Cardiac fibroblast (primary cell): ENCODE measurements at regions not wholly inside any gene's neighbourhood (a gene's known extent, or its start where the extent isn't known, plus 50 kb on each side); places are given as distances from the start of the nearest gene placed in this dataset.

Experiments
- DNase-seq, 2 donors: peaks; one replicate each; pipeline versions ENCODE4 v3.0.0 to v3.0.0-alpha.2; 2010; ENCODE audit warnings: low read depth in 2 of 2
- H3K4me3 ChIP-seq, 2 donors: replicated peaks in 1 of 2; 1 replicate in 1 of 2; 2 replicates in 1 of 2; pipeline ENCODE4 v1.5.1; 2011; ENCODE audit warnings: low read depth in 2 of 2, low read length in 2 of 2, mild to moderate bottlenecking in 2 of 2, moderate library complexity in 1 of 2
- TF ChIP-seq, protein P1 (sequence below): IDR thresholded peaks from one replicate; pipeline ENCODE4 v1.5.1; 2011; ENCODE audit warnings: low read depth, mild to moderate bottlenecking, low read length, inconsistent platforms

DNA sequence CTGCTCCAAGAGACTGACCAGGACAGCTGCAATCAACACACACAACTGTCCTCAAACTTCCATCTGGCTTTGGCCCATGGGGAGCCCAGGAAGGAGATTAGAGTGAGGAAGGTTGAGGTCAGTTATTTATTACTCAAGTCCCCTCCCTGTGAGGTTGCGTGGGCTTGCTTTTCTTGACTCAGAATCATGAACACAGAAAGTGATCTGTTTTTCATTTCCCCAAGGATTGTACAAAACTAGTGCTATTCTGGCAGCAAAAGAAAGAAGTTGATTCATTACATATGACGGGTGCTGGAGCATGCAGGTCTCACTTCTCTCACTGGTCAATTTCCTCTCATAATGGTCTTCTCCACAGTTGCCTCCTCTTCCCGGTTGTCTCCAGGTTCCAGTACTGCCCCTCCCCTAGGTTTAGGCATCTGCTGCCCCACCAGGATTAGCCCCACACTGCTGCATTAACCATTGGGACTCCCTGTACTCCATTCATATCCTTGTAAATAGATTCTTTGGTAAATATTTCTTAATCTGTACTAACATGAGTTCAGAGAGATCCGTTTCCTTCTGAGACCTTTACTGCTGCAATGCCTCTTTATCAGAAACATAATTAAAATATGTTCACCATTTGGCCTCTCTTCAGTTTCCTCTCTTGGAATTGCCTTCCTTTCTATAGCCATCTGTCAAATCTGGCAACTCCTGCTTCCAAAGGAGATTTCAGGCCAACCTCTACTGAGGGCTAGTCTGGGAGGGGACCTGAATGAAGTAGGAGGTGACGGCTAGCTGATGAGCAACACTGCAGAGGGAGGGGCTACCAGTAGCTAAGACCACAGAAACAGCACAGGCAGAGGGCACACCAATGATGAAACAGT, 888.8 kb downstream of the QKI start:
- no peak overlapping the region for H3K4me3 ChIP-seq
- peak; percentile 84 to 88 for DNase-seq
- TF ChIP-seq, protein P1, sequence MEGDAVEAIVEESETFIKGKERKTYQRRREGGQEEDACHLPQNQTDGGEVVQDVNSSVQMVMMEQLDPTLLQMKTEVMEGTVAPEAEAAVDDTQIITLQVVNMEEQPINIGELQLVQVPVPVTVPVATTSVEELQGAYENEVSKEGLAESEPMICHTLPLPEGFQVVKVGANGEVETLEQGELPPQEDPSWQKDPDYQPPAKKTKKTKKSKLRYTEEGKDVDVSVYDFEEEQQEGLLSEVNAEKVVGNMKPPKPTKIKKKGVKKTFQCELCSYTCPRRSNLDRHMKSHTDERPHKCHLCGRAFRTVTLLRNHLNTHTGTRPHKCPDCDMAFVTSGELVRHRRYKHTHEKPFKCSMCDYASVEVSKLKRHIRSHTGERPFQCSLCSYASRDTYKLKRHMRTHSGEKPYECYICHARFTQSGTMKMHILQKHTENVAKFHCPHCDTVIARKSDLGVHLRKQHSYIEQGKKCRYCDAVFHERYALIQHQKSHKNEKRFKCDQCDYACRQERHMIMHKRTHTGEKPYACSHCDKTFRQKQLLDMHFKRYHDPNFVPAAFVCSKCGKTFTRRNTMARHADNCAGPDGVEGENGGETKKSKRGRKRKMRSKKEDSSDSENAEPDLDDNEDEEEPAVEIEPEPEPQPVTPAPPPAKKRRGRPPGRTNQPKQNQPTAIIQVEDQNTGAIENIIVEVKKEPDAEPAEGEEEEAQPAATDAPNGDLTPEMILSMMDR = no peak

DNA sequence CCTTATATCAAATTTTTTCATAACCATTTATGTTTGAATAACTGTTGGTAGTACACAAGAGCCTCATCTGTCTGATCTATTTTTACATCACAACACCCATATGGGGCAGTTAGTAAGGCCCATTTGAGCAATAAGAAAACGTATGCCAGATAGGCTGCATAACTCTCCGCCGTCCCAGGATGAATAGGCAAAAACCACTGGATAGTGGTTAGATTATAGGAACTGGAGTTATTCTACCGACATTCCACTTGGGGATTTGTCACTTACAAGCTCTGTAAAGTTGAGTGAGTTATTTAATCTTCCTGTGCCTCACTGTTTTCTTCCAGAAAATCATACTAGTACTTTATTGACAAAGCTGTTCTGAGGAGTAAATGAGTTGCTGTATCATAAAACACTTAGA, 881.9 kb downstream of the QKI start:
- no peak overlapping the region for H3K4me3 ChIP-seq
- peak; percentile 5 to 61 for DNase-seq
- TF ChIP-seq, protein P1 = no peak

DNA sequence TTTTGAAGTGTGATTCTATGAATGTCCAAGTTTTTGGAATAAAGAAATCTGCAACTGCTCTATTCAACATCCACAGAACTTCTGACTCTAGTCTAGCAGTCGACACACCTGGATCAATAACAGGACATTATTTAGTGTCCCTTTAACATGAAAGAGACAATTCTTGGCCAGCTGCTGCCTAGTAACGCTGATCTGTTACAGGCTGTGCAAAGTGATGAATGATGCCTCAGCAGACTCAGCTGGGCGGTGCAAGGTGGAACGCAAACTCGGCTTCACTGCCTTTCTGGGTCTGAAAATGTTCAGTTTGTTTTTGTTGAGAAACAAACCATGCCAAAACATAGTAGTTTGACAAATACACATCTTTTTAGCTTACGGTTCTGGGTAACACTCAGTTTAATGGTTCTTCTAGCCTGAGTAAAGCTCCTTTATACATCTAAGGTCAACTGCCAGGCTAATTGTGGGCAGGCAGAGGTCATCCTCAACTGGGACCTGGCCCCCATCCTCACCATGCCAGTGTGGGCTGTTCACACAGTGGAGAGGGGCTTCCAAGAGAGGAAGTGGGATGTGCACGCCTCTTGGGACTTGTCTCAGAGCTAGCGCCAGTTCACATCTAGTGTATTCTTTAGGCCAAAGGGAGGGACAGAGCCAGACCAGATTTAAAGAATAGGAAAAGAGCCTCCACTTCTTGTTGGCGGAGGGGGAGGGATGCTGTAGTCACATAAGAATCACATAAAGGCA, 879.7 kb downstream of the QKI start:
- DNase-seq = no peak
- no peak overlapping the region for H3K4me3 ChIP-seq
- TF ChIP-seq, protein P1 = no peak

DNA sequence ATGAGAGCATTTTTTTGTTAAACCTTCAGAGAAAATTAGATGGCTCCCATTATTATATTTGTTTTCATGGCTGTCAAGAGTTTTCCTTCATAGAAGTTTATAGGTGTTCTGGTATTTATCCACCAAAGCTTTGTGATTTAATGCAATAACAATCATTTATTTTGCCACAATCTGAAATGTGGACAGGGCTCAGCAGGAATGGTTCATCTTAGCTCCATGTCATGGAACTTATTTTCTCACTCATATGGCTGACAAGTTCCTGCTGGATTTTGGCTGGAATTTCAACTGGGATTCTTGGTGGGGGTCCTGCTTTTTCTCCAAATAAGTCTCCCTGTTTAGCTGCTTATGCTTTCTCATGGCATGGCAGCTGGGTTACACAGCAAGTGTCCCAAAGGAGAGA, 876.7 kb downstream of the QKI start:
- H3K4me3 ChIP-seq = no peak overlapping the region
- TF ChIP-seq, protein P1 = no peak
- DNase-seq = no peak

DNA sequence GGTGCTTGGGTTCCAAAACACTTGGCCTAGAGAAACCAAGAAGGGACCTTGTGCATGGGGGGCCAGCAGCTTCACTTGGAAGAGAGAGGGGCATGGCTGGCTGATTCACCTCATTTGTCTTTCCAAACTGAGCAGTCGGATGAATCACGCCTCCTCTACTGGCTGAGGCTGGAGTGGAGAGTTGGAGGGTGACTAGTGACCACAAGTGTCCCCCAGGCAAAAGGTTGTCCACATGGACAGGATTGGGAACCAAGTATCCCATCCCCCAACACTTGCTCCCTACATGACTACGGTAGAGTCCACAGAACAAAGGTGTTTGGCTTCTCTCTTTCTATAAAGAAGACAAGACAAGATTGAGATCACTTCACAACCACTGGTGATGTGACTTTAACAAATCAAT, 875.6 kb downstream of the QKI start:
- no peak for DNase-seq
- no peak overlapping the region for H3K4me3 ChIP-seq
- TF ChIP-seq, protein P1 = no peak

DNA sequence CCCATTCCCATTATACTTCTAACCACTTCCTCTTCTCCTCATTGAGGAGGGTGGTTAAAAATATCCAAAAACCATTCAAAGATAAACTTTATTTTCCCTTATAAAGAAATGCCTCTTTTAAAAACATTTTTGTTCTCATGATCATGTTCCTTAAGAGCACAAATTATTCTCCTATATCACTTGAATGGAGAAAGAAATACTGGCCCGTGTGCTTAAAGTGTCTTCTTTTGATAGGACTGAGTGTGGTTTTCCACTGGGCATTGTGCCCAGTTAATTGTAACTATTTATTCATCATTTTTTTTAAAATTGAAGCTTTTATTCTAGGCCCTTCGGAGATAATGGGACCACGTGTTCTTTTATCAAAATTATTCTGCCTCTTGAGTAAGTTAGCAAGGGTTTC, 871.5 kb downstream of the QKI start:
- TF ChIP-seq, protein P1 = no peak
- DNase-seq = peak; percentile 45 to 60
- no peak overlapping the region for H3K4me3 ChIP-seq
